HL-60 (cell line): ENCODE measurements at regions not wholly inside any gene's neighbourhood (a gene's known extent, or its start where the extent isn't known, plus 50 kb on each side); places are given as distances from the start of the nearest gene placed in this dataset.

Experiments
- DNase-seq, 2 experiments: peaks; one replicate each; pipeline ENCODE4 v3.0.0-alpha.2; 2010 to 2020; ENCODE audit warnings: low read depth in 1 of 2, low spot score in 1 of 2
- H3K27ac ChIP-seq: fragments of 250-450 bp; sonication (Bioruptor Pico); replicated peaks from 2 replicates; pipeline ENCODE4 v1.5.1; 2020; ENCODE audit warnings: mild to moderate bottlenecking, moderate library complexity
- H3K27me3 ChIP-seq: fragments of 250-450 bp; sonication (Bioruptor Pico); 2 replicates; pipeline ENCODE4 v1.5.1; 2021; ENCODE audit warnings: mild to moderate bottlenecking, moderate library complexity; ENCODE audit not compliant: insufficient read depth, poor library complexity, severe bottlenecking
- H3K4me3 ChIP-seq: replicated peaks from 2 replicates; pipeline ENCODE4 v1.5.1; 2011; ENCODE audit warnings: mild to moderate bottlenecking, control low read depth, low read length; ENCODE audit not compliant: insufficient read depth
- CTCF ChIP-seq: IDR thresholded peaks from one replicate; pipeline ENCODE4 v1.5.1; 2011; ENCODE audit warnings: low read length, control low read depth, inconsistent platforms; ENCODE audit not compliant: insufficient read depth
- GABPA ChIP-seq: IDR thresholded peaks from 2 replicates; pipeline ENCODE4 v1.6.1; 2012; ENCODE audit warnings: low read depth
- POLR2AphosphoS5 ChIP-seq: IDR thresholded peaks from 2 replicates; pipeline ENCODE4 v1.6.1; 2012; ENCODE audit warnings: low read depth
- REST ChIP-seq: IDR thresholded peaks from 2 replicates; pipeline ENCODE4 v1.6.1; 2012; ENCODE audit warnings: low read depth; ENCODE audit not compliant: insufficient replicate concordance
- SPI1 ChIP-seq: IDR thresholded peaks from 2 replicates; pipeline ENCODE4 v1.6.1; 2012; ENCODE audit warnings: low read depth, mild to moderate bottlenecking, borderline replicate concordance

GRCh38 chr13:73369095-73369494, 310.3 kb downstream of the KLF5 start:
- Histone ChIP-seq H3K27me3 (peaks cover 4% of the 10 kb centered on the region), H3K4me3 (no peak overlapping the region), H3K27ac (no peak overlapping the region)
- no peak for DNase-seq
- no peak for TF ChIP-seq CTCF
- TF ChIP-seq REST, result no peak
- TF ChIP-seq POLR2AphosphoS5, result no peak
- no peak for TF ChIP-seq GABPA
- no peak for TF ChIP-seq SPI1

- Histone ChIP-seq H3K27me3 (peaks cover 4% of the 10 kb centered on the region), H3K27ac (no peak overlapping the region), H3K4me3 (no peak overlapping the region)
- no peak for DNase-seq
- TF ChIP-seq GABPA (no peak), REST (no peak), SPI1 (no peak), CTCF (no peak), POLR2AphosphoS5 (no peak)
Observed at GRCh38 chr13:73368608-73369007, 309.8 kb downstream of the KLF5 start.

- Histone ChIP-seq H3K27ac (no peak overlapping the region), H3K4me3 (no peak overlapping the region), H3K27me3 (peaks cover 4% of the 10 kb centered on the region)
- DNase-seq, result no peak
- TF ChIP-seq REST, result no peak
- no peak for TF ChIP-seq SPI1
- TF ChIP-seq GABPA, result no peak
- TF ChIP-seq POLR2AphosphoS5, result no peak
- no peak for TF ChIP-seq CTCF
Observed at GRCh38 chr13:73367886-73368285, 309.1 kb downstream of the KLF5 start.
